CD4-positive, alpha-beta T cell treated with Interleukin-12 subunit alpha and Interleukin-12 subunit beta, for 1 hour (primary cell): ENCODE measurements at regions not wholly inside any gene's neighbourhood (a gene's known extent, or its start where the extent isn't known, plus 50 kb on each side); places are given as distances from the start of the nearest gene placed in this dataset.
"Not testable (repeated sequence)": the region's sequence is repeated elsewhere in the genome, so short reads cannot be mapped to it uniquely, and the experiment has no call there.

Experiments
- DNase-seq: peaks from one replicate; pipeline ENCODE4 v3.0.0-alpha.2; 2020

GRCh38 chr2:125371867-125372266 is 1284.1 kb upstream of the GYPC start:
- no peak for DNase-seq

- no peak for DNase-seq
These were observed 1282.7 kb upstream of the GYPC start for GRCh38 chr2:125373293-125373692.

- DNase-seq: no peak
These were observed 1269.9 kb upstream of the GYPC start for GRCh38 chr2:125386074-125386473.

- no peak for DNase-seq
These were observed 1258.3 kb upstream of the GYPC start for GRCh38 chr2:125397535-125398251.

- DNase-seq: no peak
These were observed 1257.0 kb upstream of the GYPC start for GRCh38 chr2:125398738-125399524.

GRCh38 chr2:125405816-125406215 is 1250.1 kb upstream of the GYPC start:
- DNase-seq: no peak

GRCh38 chr2:125408874-125409538 is 1247.0 kb upstream of the GYPC start:
- DNase-seq: no peak

- DNase-seq: no peak
These were observed 1237.5 kb upstream of the GYPC start for GRCh38 chr2:125418483-125418882.

- DNase-seq: not testable (repeated sequence)
These were observed 1233.7 kb upstream of the GYPC start for GRCh38 chr2:125422198-125422770.

GRCh38 chr2:125424266-125424785 is 1231.6 kb upstream of the GYPC start:
- DNase-seq: no peak

- DNase-seq: no peak
These were observed 1228.1 kb upstream of the GYPC start for GRCh38 chr2:125427721-125428315.

GRCh38 chr2:125444106-125444505 is 1211.9 kb upstream of the GYPC start:
- DNase-seq: no peak

- DNase-seq: no peak
These were observed 1210.5 kb upstream of the GYPC start for GRCh38 chr2:125445495-125445894.

GRCh38 chr2:125450092-125450491 is 1205.9 kb upstream of the GYPC start:
- no peak for DNase-seq

GRCh38 chr2:125455110-125455509 is 1200.8 kb upstream of the GYPC start:
- DNase-seq: no peak

GRCh38 chr2:125456693-125457363 is 1199.1 kb upstream of the GYPC start:
- DNase-seq: no peak

- no peak for DNase-seq
These were observed 1184.0 kb upstream of the GYPC start for GRCh38 chr2:125471963-125472362.

GRCh38 chr2:125479143-125479636 is 1176.8 kb upstream of the GYPC start:
- DNase-seq: no peak

GRCh38 chr2:125490308-125490707 is 1165.7 kb upstream of the GYPC start:
- DNase-seq: no peak

- DNase-seq: no peak
These were observed 1164.3 kb upstream of the GYPC start for GRCh38 chr2:125491663-125492062.

GRCh38 chr2:125512313-125512712 is 1143.6 kb upstream of the GYPC start:
- no peak for DNase-seq

GRCh38 chr2:125516496-125517109 is 1139.4 kb upstream of the GYPC start:
- no peak for DNase-seq
